Fibroblast of mammary gland (primary cell): ENCODE measurements at regions not wholly inside any gene's neighbourhood (a gene's known extent, or its start where the extent isn't known, plus 50 kb on each side); places are given as distances from the start of the nearest gene placed in this dataset.

ENCODE experiments used
- DNase-seq: peaks from one replicate; pipeline ENCODE4 v3.0.0-alpha.2; 2010; ENCODE audit warnings: low read depth
- H3K4me3 ChIP-seq: 2 replicates; pipeline ENCODE4 v1.5.1; 2011; ENCODE audit warnings: low read depth, mild to moderate bottlenecking, low read length, moderate library complexity; ENCODE audit not compliant: control insufficient read depth
- CTCF ChIP-seq: conservative IDR thresholded peaks from 2 replicates; pipeline ENCODE4 v1.5.1; 2011; ENCODE audit warnings: low read depth, low read length, inconsistent platforms; ENCODE audit not compliant: control insufficient read depth, insufficient read depth

GRCh38 chr7:26533217-26533616 lies 241.6 kb downstream of the SNX10 start:
- no peak for TF ChIP-seq CTCF
- H3K4me3 ChIP-seq, result no peak overlapping the region
- no peak for DNase-seq

GRCh38 chr7:26534649-26535482 lies 243.2 kb downstream of the SNX10 start:
- TF ChIP-seq CTCF, result no peak
- no peak for DNase-seq
- H3K4me3 ChIP-seq, result no peak overlapping the region

- no peak for TF ChIP-seq CTCF
- no peak overlapping the region for H3K4me3 ChIP-seq
- no peak for DNase-seq
Measured at GRCh38 chr7:26535483-26536007, 243.9 kb downstream of the SNX10 start.

DNA sequence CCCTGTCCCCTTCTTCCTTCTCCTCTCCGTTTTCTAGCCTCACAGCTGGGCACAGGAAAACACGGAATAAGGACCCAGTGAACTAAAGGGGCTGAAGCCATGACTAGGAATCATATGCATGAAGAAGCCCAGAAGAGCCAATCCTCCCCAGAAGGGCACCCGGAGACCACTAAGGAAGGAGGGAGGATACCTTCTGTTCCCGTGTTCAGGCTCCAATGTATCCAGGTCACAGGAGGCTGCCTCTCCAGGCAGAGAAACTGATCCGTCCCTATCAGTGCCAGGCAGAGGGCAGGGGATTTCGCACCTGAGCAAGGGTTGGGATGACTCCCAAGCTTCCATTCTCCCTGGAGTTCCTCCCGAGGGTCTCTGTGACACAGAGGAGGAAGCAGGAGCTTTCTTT lies 246.6 kb downstream of the SNX10 start:
- no peak overlapping the region for H3K4me3 ChIP-seq
- TF ChIP-seq CTCF, result no peak
- DNase-seq, result no peak

DNA sequence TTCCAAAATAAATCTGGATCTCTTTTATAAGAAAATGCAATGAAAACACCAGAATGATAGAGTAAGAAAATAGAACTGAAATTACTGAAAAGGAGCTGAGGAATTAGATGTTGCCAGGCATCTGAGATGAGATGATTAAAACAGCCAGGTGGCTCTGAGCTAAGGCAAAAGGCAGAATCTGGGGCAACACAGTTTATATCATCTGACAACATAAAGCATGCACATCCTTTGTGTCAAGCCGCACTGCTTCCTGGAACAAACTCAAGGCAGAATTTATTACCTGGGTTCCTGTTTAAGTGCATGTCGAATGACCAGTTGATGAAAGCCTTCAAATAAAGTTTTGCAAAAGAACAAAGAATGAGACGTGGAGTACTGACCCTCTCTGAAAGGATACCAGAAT lies 247.0 kb downstream of the SNX10 start:
- no peak for TF ChIP-seq CTCF
- no peak for DNase-seq
- H3K4me3 ChIP-seq, result no peak overlapping the region

- DNase-seq, result no peak
- no peak overlapping the region for H3K4me3 ChIP-seq
- no peak for TF ChIP-seq CTCF
Measured at GRCh38 chr7:26543340-26543739, 251.7 kb downstream of the SNX10 start.
